ENCODE measurements at regions not wholly inside any gene's neighbourhood (a gene's known extent, or its start where the extent isn't known, plus 50 kb on each side); places are given as distances from the start of the nearest gene placed in this dataset.

- intact Hi-C loops (cut with DNase I): no loop called here
- WGBS, 2 donors: 56% methylated on average over 1 of the region's 1 CpG
- no peak for ATAC-seq
- no peak for DNase-seq
- Histone ChIP-seq H3K4me3 (no peak overlapping the region), H3K27me3 (no peaks in the 10 kb centered on the region), H3K9me3 (peaks cover 0 to 19% (median 0%) of the 10 kb centered on the region in 11 donors), H3K36me3 (no peaks in the 10 kb centered on the region), H3K4me1 (no peaks in the 10 kb centered on the region), H3K27ac (no peak overlapping the region)
- no peak for TF ChIP-seq CTCF (IDR thresholded peaks at IDR 0.05)
Observed at GRCh38 chr7:86592185-86592584, 51.5 kb upstream of the GRM3 start.

GRCh38 chr7:86574006-86574405 lies 69.7 kb upstream of the GRM3 start:
- Histone ChIP-seq H3K9me3 (peaks cover 0 to 17% (median 0%) of the 10 kb centered on the region in 11 donors), H3K4me3 (no peak overlapping the region), H3K36me3 (no peaks in the 10 kb centered on the region), H3K27me3 (no peaks in the 10 kb centered on the region), H3K27ac (no peak overlapping the region), H3K4me1 (no peaks in the 10 kb centered on the region)
- TF ChIP-seq CTCF (IDR thresholded peaks at IDR 0.05): no peak
- DNase-seq (no peak), ATAC-seq (no peak)
- WGBS, 2 donors: 90 to 93% methylated on average over 9 of the region's 9 CpGs
- intact Hi-C loops (cut with DNase I): no loop called here

- Histone ChIP-seq H3K9me3 (peaks cover 0 to 2% (median 0%) of the 10 kb centered on the region in 11 donors), H3K36me3 (no peaks in the 10 kb centered on the region), H3K4me1 (no peaks in the 10 kb centered on the region), H3K27ac (no peak overlapping the region), H3K4me3 (no peak overlapping the region), H3K27me3 (no peaks in the 10 kb centered on the region)
- intact Hi-C loops (cut with DNase I): no loop called here
- TF ChIP-seq CTCF (IDR thresholded peaks at IDR 0.05): no peak
- WGBS, 2 donors: 66 to 67% methylated on average over 8 of the region's 8 CpGs
- ATAC-seq: no peak
- DNase-seq: no peak
Observed at GRCh38 chr7:86558680-86559501, 84.8 kb upstream of the GRM3 start.

- Histone ChIP-seq H3K4me1 (no peaks in the 10 kb centered on the region), H3K27ac (no peak overlapping the region), H3K9me3 (peaks cover 0 to 18% (median 0%) of the 10 kb centered on the region in 11 donors), H3K36me3 (no peaks in the 10 kb centered on the region), H3K4me3 (no peak overlapping the region), H3K27me3 (no peaks in the 10 kb centered on the region)
- intact Hi-C loops (cut with DNase I): no loop called here
- DNase-seq (no peak), ATAC-seq (no peak)
- 79 to 83% methylated on average over 5 of the region's 5 CpGs for WGBS, 2 donors
- no peak for TF ChIP-seq CTCF (IDR thresholded peaks at IDR 0.05)
Observed at GRCh38 chr7:86534641-86535040, 109.1 kb upstream of the GRM3 start.
